GM23338 (cell line): ENCODE measurements at regions not wholly inside any gene's neighbourhood (a gene's known extent, or its start where the extent isn't known, plus 50 kb on each side); places are given as distances from the start of the nearest gene placed in this dataset.

Experiments
- CREB1 ChIP-seq: fragments of 250-450 bp; sonication (Bioruptor Pico); IDR thresholded peaks from 2 replicates; pipeline ENCODE4 v1.5.0; 2020; ENCODE audit warnings: low read depth, mild to moderate bottlenecking, moderate library complexity
- EZH2 ChIP-seq: fragments of 200-600 bp; sonication (generic); IDR thresholded peaks from one replicate; pipeline ENCODE4 v1.8.0; 2017; ENCODE audit warnings: antibody characterized with exemption, mild to moderate bottlenecking, low read depth; ENCODE audit not compliant: unreplicated experiment
- EZH2phosphoT487 ChIP-seq: fragments of 200-600 bp; sonication (generic); IDR thresholded peaks from one replicate; pipeline ENCODE4 v1.8.1; 2018; ENCODE audit warnings: antibody characterized with exemption; ENCODE audit not compliant: unreplicated experiment
- JUNB ChIP-seq: IDR thresholded peaks from one replicate; pipeline ENCODE4 v1.6.1; 2016; ENCODE audit warnings: antibody characterized with exemption; ENCODE audit not compliant: unreplicated experiment
- POLR2AphosphoS5 ChIP-seq: IDR thresholded peaks from 2 replicates; pipeline ENCODE4 v1.6.1; 2016; ENCODE audit warnings: antibody characterized with exemption, low read depth
- REST ChIP-seq: IDR thresholded peaks from one replicate; pipeline ENCODE4 v1.6.1; 2018; ENCODE audit warnings: antibody characterized with exemption; ENCODE audit not compliant: unreplicated experiment
- STAT1 ChIP-seq: IDR thresholded peaks from one replicate; pipeline ENCODE4 v1.6.1; 2016; ENCODE audit warnings: antibody characterized with exemption; ENCODE audit not compliant: unreplicated experiment
- TF ChIP-seq, protein P1 (sequence below), 2 experiments: fragments of 200-600 bp in 1 of 2; sonication (generic) in 1 of 2; conservative IDR thresholded peaks; 2 replicates each; pipeline versions ENCODE4 v1.5.1 to v1.6.1; 2016 to 2017; ENCODE audit warnings: antibody characterized with exemption in 2 of 2, low read depth in 2 of 2, mild to moderate bottlenecking in 2 of 2, moderate library complexity in 1 of 2

DNA sequence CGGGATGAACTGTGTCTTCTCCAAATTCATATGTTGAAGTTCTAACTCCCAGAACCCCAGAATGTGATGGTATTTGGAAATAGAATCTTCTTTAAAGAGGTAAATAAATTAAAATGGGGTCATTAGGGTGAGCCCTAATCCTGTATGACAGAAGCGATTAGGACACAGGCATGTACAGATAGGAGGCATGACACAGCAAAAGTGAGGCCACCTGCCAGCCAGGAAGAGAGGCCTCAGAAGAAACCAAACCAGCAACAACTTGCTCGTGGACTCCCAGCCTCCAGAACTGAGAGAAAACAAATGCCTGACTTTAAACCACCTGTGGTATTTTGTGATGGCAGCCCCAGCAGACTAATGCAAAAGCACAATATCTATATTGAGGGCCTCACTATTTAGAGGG, 214.3 kb downstream of the NEBL start:
- TF ChIP-seq, protein P1, sequence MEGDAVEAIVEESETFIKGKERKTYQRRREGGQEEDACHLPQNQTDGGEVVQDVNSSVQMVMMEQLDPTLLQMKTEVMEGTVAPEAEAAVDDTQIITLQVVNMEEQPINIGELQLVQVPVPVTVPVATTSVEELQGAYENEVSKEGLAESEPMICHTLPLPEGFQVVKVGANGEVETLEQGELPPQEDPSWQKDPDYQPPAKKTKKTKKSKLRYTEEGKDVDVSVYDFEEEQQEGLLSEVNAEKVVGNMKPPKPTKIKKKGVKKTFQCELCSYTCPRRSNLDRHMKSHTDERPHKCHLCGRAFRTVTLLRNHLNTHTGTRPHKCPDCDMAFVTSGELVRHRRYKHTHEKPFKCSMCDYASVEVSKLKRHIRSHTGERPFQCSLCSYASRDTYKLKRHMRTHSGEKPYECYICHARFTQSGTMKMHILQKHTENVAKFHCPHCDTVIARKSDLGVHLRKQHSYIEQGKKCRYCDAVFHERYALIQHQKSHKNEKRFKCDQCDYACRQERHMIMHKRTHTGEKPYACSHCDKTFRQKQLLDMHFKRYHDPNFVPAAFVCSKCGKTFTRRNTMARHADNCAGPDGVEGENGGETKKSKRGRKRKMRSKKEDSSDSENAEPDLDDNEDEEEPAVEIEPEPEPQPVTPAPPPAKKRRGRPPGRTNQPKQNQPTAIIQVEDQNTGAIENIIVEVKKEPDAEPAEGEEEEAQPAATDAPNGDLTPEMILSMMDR (conservative IDR thresholded peaks at IDR 0.05; ENCODE audit: low read depth in 2 of 2), result no peak
- no peak for TF ChIP-seq EZH2phosphoT487
- no peak for TF ChIP-seq EZH2
- TF ChIP-seq POLR2AphosphoS5, result no peak
- TF ChIP-seq JUNB, result no peak
- TF ChIP-seq REST, result no peak
- no peak for TF ChIP-seq CREB1 (CRISPR knock-in tag)
- no peak for TF ChIP-seq STAT1
